ENCODE measurements at regions not wholly inside any gene's neighbourhood (a gene's known extent, or its start where the extent isn't known, plus 50 kb on each side); places are given as distances from the start of the nearest gene placed in this dataset.

DNA sequence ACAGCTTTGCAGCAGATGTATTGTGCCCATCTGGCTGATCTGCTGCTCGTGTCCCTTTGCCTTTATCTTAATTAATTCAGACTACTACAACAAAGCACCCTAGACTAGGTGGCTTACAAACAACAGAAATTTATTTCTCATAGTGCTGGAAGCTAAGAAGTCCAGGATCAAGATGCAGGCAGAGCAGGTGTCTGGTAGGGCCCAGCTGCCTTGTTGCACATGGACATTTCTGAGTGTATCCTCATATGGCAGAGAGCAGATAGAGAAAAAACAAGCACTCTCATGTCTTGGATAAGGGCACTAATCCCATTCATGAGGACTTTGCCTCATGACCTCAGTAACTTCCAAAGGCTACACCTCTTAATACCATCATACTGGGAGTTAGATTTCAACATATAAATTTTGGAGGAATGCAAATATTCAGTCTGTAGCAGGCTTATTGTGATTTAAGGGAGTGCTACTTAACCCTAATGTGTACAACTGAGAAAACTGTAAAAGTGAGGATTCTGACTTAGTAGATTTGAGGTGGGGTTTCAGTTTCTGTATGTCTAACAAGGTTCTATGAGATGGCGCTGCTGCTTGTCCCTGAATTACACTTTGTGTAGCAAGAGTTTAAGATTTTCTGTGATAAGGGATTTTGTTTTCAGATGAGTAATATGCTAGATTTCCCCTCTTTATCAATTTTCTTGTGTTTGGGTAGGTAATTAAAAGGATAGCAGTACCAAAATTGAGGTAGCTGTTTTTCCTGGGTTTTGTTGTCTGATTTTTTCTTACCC lies 473.2 kb upstream of the TECRL start:
- TF ChIP-seq, protein P1, sequence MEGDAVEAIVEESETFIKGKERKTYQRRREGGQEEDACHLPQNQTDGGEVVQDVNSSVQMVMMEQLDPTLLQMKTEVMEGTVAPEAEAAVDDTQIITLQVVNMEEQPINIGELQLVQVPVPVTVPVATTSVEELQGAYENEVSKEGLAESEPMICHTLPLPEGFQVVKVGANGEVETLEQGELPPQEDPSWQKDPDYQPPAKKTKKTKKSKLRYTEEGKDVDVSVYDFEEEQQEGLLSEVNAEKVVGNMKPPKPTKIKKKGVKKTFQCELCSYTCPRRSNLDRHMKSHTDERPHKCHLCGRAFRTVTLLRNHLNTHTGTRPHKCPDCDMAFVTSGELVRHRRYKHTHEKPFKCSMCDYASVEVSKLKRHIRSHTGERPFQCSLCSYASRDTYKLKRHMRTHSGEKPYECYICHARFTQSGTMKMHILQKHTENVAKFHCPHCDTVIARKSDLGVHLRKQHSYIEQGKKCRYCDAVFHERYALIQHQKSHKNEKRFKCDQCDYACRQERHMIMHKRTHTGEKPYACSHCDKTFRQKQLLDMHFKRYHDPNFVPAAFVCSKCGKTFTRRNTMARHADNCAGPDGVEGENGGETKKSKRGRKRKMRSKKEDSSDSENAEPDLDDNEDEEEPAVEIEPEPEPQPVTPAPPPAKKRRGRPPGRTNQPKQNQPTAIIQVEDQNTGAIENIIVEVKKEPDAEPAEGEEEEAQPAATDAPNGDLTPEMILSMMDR (IDR thresholded peaks at IDR 0.05), result no peak
- TF ChIP-seq EP300 (IDR thresholded peaks at IDR 0.05), result no peak
- no peak for TF ChIP-seq POLR2A (IDR thresholded peaks at IDR 0.05)
